Islet of Langerhans (tissue), 1 donor: ENCODE measurements at regions not wholly inside any gene's neighbourhood (a gene's known extent, or its start where the extent isn't known, plus 50 kb on each side); places are given as distances from the start of the nearest gene placed in this dataset.

Source experiments
- FAIRE-seq: peaks from one replicate; lab custom pipeline; 2011; peaks lifted over from hg19 to GRCh38; lab: Jason Lieb, UNC

GRCh38 chr4:123283371-123283895 is 113.2 kb upstream of the SPRY1 start:
- no peak for FAIRE-seq

- FAIRE-seq = no peak
Observed at GRCh38 chr4:123284168-123284567, 112.4 kb upstream of the SPRY1 start.

- FAIRE-seq = no peak
Observed at GRCh38 chr4:123286903-123287466, 109.6 kb upstream of the SPRY1 start.

- FAIRE-seq = no peak
Observed at GRCh38 chr4:123288309-123289025, 108.1 kb upstream of the SPRY1 start.

- no peak for FAIRE-seq
Observed at GRCh38 chr4:123291329-123291728, 105.3 kb upstream of the SPRY1 start.

- no peak for FAIRE-seq
Observed at GRCh38 chr4:123297836-123298235, 98.8 kb upstream of the SPRY1 start.

- no peak for FAIRE-seq
Observed at GRCh38 chr4:123298261-123298660, 98.3 kb upstream of the SPRY1 start.

GRCh38 chr4:123298801-123299200 is 97.8 kb upstream of the SPRY1 start:
- no peak for FAIRE-seq

- FAIRE-seq = no peak
Observed at GRCh38 chr4:123299212-123299691, 97.3 kb upstream of the SPRY1 start.

GRCh38 chr4:123300222-123301039 is 96.2 kb upstream of the SPRY1 start:
- FAIRE-seq = peak; percentile 51

- FAIRE-seq = no peak
Observed at GRCh38 chr4:123301923-123302322, 94.7 kb upstream of the SPRY1 start.

- FAIRE-seq = no peak
Observed at GRCh38 chr4:123304151-123304964, 92.2 kb upstream of the SPRY1 start.

GRCh38 chr4:123305736-123306135 is 90.9 kb upstream of the SPRY1 start:
- no peak for FAIRE-seq

- no peak for FAIRE-seq
Observed at GRCh38 chr4:123306769-123307168, 89.8 kb upstream of the SPRY1 start.

- no peak for FAIRE-seq
Observed at GRCh38 chr4:123308667-123309066, 87.9 kb upstream of the SPRY1 start.

GRCh38 chr4:123312116-123312515 is 84.5 kb upstream of the SPRY1 start:
- no peak for FAIRE-seq

GRCh38 chr4:123312951-123313592 is 83.5 kb upstream of the SPRY1 start:
- no peak for FAIRE-seq

GRCh38 chr4:123315617-123316016 is 81.0 kb upstream of the SPRY1 start:
- FAIRE-seq = no peak

GRCh38 chr4:123317211-123317610 is 79.4 kb upstream of the SPRY1 start:
- no peak for FAIRE-seq

GRCh38 chr4:123319639-123320038 is 77.0 kb upstream of the SPRY1 start:
- FAIRE-seq = no peak

GRCh38 chr4:123323998-123324397 is 72.6 kb upstream of the SPRY1 start:
- no peak for FAIRE-seq
